ENCODE measurements at regions not wholly inside any gene's neighbourhood (a gene's known extent, or its start where the extent isn't known, plus 50 kb on each side); places are given as distances from the start of the nearest gene placed in this dataset.
"Not testable (repeated sequence)": the region's sequence is repeated elsewhere in the genome, so short reads cannot be mapped to it uniquely, and the experiment has no call there.

DNA sequence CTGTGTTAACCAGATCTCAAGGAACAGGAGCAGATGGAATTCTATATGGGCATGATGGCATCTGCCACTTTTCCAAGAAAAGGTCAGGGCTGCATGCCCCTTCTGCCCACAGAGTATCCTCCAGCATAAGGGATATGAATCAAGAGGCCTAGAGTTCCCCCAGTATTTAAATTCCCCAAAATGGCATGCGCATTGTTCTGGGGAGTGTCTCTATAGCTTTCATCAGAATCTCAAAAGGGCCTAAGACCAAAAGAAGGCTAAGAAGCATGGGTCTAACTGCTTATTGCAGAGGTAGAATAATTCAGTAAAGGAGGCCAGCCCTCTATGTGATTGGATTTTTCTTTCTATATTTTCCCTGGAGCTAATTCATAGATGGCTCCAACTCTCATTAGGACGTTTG, 114.2 kb upstream of the SPIN1 start:
- FAIRE-seq (no peak), DNase-seq (ENCODE audit: insufficient read length) (no peak)
- no peak for TF ChIP-seq TAF1 (IDR thresholded peaks at IDR 0.05; ENCODE audit: borderline replicate concordance, low read depth, low read length)
- no peak for TF ChIP-seq POLR2A (IDR thresholded peaks at IDR 0.05; ENCODE audit: low read depth, low read length)
- no peak for TF ChIP-seq POLR2AphosphoS5 (IDR thresholded peaks at IDR 0.05; ENCODE audit: low read depth, low read length)

DNA sequence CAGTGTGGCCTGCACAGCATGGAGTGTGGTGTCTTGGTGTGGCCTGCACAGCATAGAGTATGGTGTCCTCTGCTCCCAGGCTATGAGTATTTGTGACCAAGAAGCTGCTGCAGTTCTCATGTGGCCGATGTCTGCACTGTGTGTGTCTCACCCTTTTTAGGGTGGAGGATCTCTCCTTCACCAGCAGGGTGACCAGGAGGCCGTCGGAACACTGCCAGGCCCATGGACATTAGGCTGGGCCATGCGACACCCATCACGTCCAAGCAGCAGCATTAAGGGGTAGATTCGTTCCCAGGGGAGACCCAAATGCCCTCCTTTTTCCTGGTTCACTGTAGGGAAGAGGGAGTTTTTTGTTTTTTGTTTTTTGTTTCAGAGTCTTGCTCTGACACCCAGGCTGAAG, 115.3 kb upstream of the SPIN1 start:
- TF ChIP-seq TAF1 (IDR thresholded peaks at IDR 0.05; ENCODE audit: borderline replicate concordance, low read depth, low read length) = no peak
- TF ChIP-seq POLR2A (IDR thresholded peaks at IDR 0.05; ENCODE audit: low read depth, low read length) = no peak
- no peak for TF ChIP-seq POLR2AphosphoS5 (IDR thresholded peaks at IDR 0.05; ENCODE audit: low read depth, low read length)
- no peak for FAIRE-seq

DNA sequence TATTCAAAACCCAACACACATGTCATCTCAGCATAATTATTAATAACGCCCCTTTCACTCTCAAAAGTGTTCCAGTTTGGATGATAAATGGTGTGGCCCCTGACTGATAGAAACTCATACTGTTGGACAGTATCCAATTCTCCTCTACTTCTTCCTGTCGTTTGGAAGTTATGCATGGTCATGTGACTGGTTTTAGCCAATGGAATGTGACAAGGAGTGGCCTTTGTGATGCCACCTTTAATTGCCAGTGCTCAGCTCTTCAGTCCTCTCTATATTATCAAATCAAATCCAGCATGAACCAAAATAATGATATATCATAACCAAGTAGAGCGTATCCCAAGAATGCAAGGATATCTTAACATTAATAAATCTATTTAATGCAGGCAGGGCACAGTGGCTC, 117.8 kb upstream of the SPIN1 start:
- FAIRE-seq = no peak
- TF ChIP-seq TAF1 (IDR thresholded peaks at IDR 0.05; ENCODE audit: borderline replicate concordance, low read depth, low read length) = no peak
- TF ChIP-seq POLR2AphosphoS5 (IDR thresholded peaks at IDR 0.05; ENCODE audit: low read depth, low read length) = no peak
- TF ChIP-seq POLR2A (IDR thresholded peaks at IDR 0.05; ENCODE audit: low read depth, low read length) = no peak
- DNase-seq (ENCODE audit: insufficient read length) = no peak

More for the DNA sequence above, 115.3 kb upstream of the SPIN1 start:
- no peak for DNase-seq (ENCODE audit: insufficient read length)

DNA sequence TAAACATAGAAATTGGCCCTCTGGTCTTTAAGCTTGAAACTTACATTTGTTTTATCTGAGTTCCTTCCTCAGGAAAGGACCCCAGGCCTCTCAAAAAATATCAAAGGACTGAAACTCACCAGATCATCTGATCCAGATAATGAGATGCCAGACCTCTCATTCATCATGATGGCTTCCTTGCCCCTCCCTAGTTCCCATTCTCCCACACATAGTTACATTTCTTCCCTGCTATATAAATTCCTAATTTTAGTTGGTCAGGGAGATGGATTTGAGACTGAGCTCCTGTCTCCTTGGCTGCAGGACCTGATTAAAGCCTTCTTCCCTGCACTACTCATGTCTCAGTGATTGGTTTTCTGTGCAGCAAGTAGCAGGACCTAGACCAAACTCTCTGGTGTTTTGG, 119.4 kb upstream of the SPIN1 start:
- TF ChIP-seq POLR2A (IDR thresholded peaks at IDR 0.05; ENCODE audit: low read depth, low read length) (no peak), TAF1 (IDR thresholded peaks at IDR 0.05; ENCODE audit: borderline replicate concordance, low read depth, low read length) (no peak), POLR2AphosphoS5 (IDR thresholded peaks at IDR 0.05; ENCODE audit: low read depth, low read length) (no peak)
- no peak for FAIRE-seq

DNA sequence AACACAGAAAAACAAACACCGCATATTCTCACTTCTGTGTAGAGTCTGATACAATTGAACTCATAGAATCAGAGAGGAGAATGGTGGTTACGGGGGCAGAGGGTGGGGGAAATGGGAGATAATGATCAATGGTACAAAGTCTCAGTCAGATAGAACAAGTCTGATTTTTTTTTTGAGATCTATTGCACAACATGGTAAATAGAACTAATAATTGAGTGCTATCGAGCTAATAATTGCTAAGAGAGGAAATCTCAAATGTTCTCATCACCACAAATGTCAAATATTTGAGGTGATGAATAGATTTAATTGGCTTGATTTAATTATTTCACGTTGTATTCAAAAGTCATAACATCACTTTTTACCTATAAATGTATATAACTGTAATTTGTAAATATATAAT, 121.0 kb upstream of the SPIN1 start:
- no peak for FAIRE-seq
- no peak for DNase-seq (ENCODE audit: insufficient read length)
- TF ChIP-seq POLR2A (IDR thresholded peaks at IDR 0.05; ENCODE audit: low read depth, low read length) = no peak

More for the DNA sequence above, 119.4 kb upstream of the SPIN1 start:
- no peak for DNase-seq (ENCODE audit: insufficient read length)

DNA sequence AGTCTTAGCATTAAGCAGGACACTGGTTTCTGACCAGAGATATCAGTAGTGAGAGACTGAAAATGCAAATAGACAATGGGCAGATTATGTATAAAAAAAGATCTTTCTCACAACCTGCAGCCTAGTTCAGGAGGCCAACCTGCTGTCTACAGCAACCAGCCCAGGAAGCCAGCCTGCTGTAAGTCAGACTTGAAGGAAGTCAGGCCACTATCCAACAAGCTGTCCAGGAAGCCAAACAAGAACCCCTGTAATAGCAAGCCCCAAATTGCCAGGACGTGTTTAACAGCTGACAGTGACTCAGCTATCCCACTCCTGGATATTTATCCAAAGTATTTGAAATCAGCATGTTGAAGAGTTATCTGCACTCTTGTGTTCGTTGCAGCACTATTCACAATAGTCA, 121.8 kb upstream of the SPIN1 start:
- no peak for TF ChIP-seq TAF1 (IDR thresholded peaks at IDR 0.05; ENCODE audit: borderline replicate concordance, low read depth, low read length)
- TF ChIP-seq POLR2AphosphoS5 (IDR thresholded peaks at IDR 0.05; ENCODE audit: low read depth, low read length) = no peak
- TF ChIP-seq POLR2A (IDR thresholded peaks at IDR 0.05; ENCODE audit: low read depth, low read length) = no peak
- FAIRE-seq = no peak
- DNase-seq (ENCODE audit: insufficient read length) = no peak

DNA sequence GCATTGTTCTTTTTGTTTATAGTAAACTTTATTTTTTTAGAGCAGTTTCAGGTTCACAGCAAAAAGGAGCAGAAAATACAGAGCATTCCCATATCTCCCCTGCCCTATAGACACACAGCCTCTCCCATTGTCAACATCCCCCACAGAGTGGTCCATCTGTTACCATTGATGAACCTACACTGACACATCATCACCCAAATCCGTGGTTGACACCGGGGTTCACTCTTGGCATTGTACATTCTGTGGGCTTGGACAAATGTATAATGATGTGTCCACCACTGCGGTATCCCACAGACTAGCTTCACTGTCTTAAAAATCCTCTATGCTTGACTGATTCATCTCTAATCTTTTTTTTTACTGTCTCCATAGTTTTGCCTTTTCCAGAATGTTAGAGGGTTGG, 120.7 kb upstream of the SPATA31C2 start:
- no peak for FAIRE-seq
- DNase-seq (ENCODE audit: insufficient read length) = no peak
- TF ChIP-seq POLR2A (IDR thresholded peaks at IDR 0.05; ENCODE audit: low read depth, low read length) = no peak
- TF ChIP-seq TAF1 (IDR thresholded peaks at IDR 0.05; ENCODE audit: borderline replicate concordance, low read depth, low read length) = no peak
- TF ChIP-seq POLR2AphosphoS5 (IDR thresholded peaks at IDR 0.05; ENCODE audit: low read depth, low read length) = no peak

DNA sequence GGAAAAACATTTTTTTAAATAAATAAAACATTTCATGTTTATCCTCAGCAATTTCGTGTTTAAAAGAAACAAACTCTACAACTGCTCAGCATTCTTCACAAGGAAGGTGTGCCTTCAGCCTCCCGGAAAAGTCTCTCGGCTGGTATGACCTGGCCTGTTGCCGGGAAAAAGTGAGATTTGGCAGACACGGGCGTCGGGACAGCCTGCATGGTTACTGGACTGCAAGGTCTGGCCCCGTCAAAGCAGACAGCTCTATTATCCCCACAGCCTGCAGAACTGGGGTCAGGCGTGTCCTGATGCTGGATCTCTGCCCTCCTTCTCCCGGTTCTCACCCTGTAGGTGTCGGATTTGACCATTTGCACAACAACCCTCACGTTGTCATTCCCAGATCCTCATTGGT, 120.3 kb upstream of the SPATA31C2 start:
- no peak for FAIRE-seq
- no peak for DNase-seq (ENCODE audit: insufficient read length)
- TF ChIP-seq POLR2A (IDR thresholded peaks at IDR 0.05; ENCODE audit: low read depth, low read length) (no peak), POLR2AphosphoS5 (IDR thresholded peaks at IDR 0.05; ENCODE audit: low read depth, low read length) (no peak), TAF1 (IDR thresholded peaks at IDR 0.05; ENCODE audit: borderline replicate concordance, low read depth, low read length) (no peak)

DNA sequence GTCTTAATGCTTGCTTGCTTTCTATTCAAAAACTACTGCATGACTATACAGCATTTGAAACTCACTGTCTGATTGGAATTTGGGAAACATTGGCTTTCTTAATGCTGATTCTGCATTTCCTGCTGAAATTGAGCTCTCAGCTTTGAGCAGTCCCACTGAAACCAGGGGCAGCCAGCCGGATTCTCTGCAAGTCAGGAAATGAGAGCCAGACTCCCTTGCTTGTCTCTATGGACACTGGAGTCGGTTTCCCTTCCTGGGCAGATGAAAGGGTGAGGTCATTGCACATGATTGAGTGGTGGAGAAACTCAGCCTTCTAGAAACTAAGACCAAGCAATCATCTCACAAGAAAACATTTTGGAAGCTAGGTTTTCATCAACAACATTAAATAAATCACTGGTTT, 119.7 kb upstream of the SPATA31C2 start:
- TF ChIP-seq POLR2AphosphoS5 (IDR thresholded peaks at IDR 0.05; ENCODE audit: low read depth, low read length) = no peak
- no peak for TF ChIP-seq POLR2A (IDR thresholded peaks at IDR 0.05; ENCODE audit: low read depth, low read length)
- no peak for TF ChIP-seq TAF1 (IDR thresholded peaks at IDR 0.05; ENCODE audit: borderline replicate concordance, low read depth, low read length)
- FAIRE-seq (no peak), DNase-seq (ENCODE audit: insufficient read length) (no peak)

DNA sequence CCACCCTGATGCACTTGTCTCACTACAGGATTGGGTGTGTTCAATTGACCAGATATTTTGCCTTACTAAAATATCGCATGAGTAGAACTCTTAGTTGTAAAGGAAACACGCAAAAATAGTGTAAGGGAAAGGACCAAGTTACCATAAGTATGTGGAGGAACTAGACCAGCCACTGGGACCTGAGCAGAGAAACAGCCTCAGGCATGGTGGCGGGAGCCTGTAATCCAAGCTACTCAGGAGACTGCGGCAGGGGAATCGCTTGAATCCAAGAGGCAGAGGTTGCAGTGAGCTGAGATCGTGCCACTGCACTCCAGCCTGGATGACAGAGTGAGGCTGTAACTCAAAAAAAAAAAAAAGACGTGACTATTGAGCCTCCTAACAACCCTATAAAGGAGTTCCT, 117.9 kb upstream of the SPATA31C2 start:
- DNase-seq (ENCODE audit: insufficient read length) = no peak
- no peak for TF ChIP-seq TAF1 (IDR thresholded peaks at IDR 0.05; ENCODE audit: borderline replicate concordance, low read depth, low read length)
- TF ChIP-seq POLR2AphosphoS5 (IDR thresholded peaks at IDR 0.05; ENCODE audit: low read depth, low read length) = no peak
- no peak for TF ChIP-seq POLR2A (IDR thresholded peaks at IDR 0.05; ENCODE audit: low read depth, low read length)
- no peak for FAIRE-seq

DNA sequence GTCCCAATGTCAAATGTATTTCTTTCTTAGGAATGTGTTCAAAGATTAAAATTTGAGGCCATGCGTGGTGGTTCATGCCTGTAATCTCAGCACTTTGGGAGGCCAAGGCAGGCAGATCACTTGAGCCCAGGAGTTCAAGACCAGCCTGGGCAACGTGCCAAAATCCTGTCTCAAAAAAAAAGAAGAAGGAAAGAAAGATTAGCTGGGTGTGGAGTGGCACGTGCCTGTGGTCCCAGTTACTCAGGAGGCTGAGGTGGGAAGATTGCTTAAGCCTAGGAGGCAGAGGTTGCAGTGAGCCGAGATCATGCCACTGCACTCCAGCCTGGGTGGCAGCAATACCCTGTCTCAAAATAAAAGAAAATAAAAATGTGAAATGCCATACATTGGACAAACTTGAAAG, 117.5 kb upstream of the SPATA31C2 start:
- not testable (repeated sequence) for FAIRE-seq; DNase-seq (ENCODE audit: insufficient read length)

DNA sequence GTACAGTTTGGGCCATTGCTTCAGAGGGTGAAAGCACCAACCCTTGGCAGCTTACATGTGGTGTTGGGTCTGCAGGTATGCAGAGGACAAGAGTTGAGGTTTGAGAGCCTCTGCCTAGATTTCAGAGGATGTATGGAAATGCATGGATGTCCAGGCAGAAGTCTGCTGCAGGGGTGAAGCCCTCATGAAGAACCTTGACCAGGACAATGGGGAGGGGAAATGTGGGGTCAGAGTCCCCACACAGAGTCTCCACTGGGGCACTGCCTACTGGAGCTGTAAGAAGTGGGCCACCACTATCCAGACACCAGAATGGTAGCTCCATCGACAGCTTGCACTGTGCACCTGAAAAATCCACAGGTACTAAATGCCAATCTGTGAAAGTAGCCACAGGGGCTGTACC, 113.6 kb upstream of the SPATA31C2 start:
- TF ChIP-seq POLR2AphosphoS5 (IDR thresholded peaks at IDR 0.05; ENCODE audit: low read depth, low read length) = no peak
- TF ChIP-seq POLR2A (IDR thresholded peaks at IDR 0.05; ENCODE audit: low read depth, low read length) = no peak
- TF ChIP-seq TAF1 (IDR thresholded peaks at IDR 0.05; ENCODE audit: borderline replicate concordance, low read depth, low read length) = no peak
- FAIRE-seq = no peak
- DNase-seq (ENCODE audit: insufficient read length) = no peak

DNA sequence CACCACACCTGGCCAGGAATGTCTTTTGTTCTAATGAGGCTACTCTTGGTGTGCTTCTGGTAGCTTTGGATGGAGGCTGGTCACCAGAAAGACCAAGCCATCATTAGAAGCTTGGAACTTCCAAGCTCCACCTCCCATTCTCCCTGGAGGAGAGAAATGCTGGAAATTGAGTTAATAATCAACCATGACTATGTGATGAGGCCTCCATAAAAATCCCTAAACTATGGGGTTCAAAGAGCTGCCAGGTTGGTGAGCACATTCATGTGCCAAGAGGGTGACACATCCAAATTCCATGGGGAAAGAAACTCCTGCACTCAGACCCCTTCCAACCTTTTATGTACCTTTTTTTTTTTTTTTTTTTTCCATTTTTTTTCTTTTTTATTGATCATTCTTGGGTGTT, 105.5 kb upstream of the SPATA31C2 start:
- no peak for TF ChIP-seq TAF1 (IDR thresholded peaks at IDR 0.05; ENCODE audit: borderline replicate concordance, low read depth, low read length)
- TF ChIP-seq POLR2AphosphoS5 (IDR thresholded peaks at IDR 0.05; ENCODE audit: low read depth, low read length) = no peak
- TF ChIP-seq POLR2A (IDR thresholded peaks at IDR 0.05; ENCODE audit: low read depth, low read length) = no peak
- no peak for FAIRE-seq
- DNase-seq (ENCODE audit: insufficient read length) = no peak

Data from GM12892 (cell line).